ENCODE measurements at regions not wholly inside any gene's neighbourhood (a gene's known extent, or its start where the extent isn't known, plus 50 kb on each side); places are given as distances from the start of the nearest gene placed in this dataset.

DNA sequence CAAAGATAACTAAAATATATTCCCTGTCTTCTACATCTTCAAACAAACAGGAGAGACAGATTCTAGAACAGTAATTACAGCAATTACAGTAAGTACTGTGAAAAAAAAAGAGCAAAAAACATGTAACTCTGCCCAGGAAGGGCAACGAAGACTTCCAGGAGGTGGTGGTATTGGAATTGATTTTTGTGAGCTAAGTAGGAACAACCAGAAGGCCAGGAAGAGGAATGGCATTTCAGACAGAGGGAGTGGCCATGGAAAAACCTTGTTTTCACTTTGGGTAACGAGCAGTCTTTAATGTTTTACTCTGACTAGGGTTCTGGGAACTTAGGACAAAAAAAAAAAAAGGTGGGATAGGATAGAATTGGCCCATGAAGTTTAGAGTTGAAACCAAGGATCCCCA lies 196.3 kb upstream of the PLEKHG7 start:
- no peak for DNase-seq (ENCODE audit: low read depth)
- TF ChIP-seq, protein P1, sequence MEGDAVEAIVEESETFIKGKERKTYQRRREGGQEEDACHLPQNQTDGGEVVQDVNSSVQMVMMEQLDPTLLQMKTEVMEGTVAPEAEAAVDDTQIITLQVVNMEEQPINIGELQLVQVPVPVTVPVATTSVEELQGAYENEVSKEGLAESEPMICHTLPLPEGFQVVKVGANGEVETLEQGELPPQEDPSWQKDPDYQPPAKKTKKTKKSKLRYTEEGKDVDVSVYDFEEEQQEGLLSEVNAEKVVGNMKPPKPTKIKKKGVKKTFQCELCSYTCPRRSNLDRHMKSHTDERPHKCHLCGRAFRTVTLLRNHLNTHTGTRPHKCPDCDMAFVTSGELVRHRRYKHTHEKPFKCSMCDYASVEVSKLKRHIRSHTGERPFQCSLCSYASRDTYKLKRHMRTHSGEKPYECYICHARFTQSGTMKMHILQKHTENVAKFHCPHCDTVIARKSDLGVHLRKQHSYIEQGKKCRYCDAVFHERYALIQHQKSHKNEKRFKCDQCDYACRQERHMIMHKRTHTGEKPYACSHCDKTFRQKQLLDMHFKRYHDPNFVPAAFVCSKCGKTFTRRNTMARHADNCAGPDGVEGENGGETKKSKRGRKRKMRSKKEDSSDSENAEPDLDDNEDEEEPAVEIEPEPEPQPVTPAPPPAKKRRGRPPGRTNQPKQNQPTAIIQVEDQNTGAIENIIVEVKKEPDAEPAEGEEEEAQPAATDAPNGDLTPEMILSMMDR (IDR thresholded peaks at IDR 0.05; ENCODE audit: insufficient read depth, low read depth, low read length, missing control alignments), result no peak
- no peak overlapping the region for H3K4me3 ChIP-seq (ENCODE audit: low read length)

DNA sequence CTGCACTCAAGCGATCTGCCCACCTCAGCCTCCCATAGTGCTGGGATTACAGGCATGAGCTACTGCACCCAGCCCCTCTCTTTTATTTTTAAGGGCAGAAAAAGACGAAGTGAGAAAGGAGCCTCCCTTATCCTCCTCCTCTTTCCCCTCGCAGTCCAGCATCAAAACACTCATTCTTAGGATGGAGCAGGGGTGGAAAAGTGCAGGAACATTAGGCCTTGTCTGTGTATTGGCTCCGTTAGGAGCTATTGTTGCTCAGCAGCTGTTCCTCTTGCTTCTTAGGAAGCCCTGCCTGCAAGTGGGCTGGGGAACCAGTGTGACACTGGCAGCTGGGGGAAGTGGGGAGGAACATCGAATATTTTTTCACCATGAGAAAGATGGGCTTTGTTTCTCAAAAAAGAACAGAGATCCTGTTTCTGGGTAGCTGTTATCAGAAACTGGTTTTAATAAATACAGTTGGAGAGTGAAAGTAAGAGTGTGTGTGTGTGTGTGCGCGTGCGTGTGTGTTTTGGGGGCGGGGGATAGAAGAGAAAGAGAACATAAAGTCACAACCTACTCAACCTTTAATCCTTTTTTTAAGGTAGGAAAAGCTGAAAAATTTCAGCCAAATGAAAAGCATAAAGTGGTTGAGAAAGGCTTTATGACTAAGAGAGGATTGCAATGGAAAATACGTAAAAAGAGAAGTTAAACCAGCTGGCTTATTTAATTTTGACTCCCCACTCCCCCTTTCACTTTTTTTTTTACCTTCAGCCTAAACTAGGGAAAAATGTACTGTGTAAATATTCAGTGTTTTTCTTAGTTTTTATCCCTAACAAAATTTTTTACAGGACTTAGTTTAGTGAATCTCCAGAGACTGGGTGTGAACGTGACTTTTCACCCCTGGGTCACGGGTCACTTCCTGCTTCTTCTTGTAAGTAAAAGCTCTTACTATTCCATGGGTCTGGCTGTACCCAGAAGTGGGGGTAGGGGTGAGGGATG lies 197.2 kb upstream of the PLEKHG7 start:
- DNase-seq (ENCODE audit: low read depth), result no peak
- TF ChIP-seq, protein P1 (IDR thresholded peaks at IDR 0.05; ENCODE audit: insufficient read depth, low read depth, low read length, missing control alignments), result no peak
- no peak overlapping the region for H3K4me3 ChIP-seq (ENCODE audit: low read length)

DNA sequence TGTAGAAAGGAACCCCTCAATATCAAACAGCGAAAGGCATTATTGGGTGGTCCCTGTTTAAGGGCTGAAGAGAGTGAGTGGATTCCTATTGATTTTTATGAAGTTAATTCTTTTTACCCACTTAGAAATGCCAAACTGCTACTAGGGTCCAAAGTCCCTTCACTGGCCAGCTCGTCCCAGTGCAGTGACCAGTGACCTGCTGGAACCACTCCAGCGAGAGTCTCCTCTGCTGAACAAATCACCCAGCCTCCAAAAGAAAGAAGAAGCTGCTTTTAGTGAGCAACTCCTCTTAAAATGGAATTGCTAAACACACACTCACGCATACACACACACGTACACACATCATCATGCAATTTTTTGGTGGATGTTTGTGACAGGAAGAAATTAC lies 198.2 kb upstream of the PLEKHG7 start:
- no peak for DNase-seq (ENCODE audit: low read depth)

DNA sequence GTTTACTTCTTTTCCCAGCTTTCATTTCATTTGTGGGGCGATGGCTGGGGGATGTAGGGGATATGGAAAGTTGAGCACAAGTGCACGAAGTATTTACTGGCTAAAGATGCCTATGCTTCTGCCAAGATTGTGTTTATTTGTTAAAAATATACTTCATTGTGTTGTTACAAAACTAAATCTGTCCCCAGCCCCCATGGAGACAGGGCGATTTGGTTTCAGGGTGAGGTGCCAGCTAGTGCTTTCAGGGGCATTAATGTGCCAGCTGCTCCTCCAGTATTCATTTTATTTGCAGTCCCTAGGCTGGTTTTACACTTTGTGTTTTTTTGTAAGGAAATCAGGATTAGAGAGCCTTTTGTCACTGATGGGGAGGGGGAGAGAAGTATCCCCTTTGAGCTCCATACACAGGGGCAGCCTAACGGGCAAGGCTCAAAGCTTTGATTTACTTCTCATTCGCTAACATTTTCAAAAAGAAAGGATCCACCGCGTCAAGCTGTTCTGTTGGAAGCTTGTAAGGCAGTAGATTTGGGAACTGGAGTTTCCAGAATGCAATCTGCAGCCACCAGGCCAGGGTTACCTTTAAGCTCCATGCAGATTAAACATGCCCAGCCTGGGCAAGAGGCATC lies 198.7 kb upstream of the PLEKHG7 start:
- DNase-seq (ENCODE audit: low read depth), result no peak
- TF ChIP-seq, protein P1 (IDR thresholded peaks at IDR 0.05; ENCODE audit: insufficient read depth, low read depth, low read length, missing control alignments), result no peak
- no peak overlapping the region for H3K4me3 ChIP-seq (ENCODE audit: low read length)

More for the DNA sequence above, 198.2 kb upstream of the PLEKHG7 start:
- H3K4me3 ChIP-seq (ENCODE audit: low read length), result no peak overlapping the region
- TF ChIP-seq, protein P1 (IDR thresholded peaks at IDR 0.05; ENCODE audit: insufficient read depth, low read depth, low read length, missing control alignments), result no peak

DNA sequence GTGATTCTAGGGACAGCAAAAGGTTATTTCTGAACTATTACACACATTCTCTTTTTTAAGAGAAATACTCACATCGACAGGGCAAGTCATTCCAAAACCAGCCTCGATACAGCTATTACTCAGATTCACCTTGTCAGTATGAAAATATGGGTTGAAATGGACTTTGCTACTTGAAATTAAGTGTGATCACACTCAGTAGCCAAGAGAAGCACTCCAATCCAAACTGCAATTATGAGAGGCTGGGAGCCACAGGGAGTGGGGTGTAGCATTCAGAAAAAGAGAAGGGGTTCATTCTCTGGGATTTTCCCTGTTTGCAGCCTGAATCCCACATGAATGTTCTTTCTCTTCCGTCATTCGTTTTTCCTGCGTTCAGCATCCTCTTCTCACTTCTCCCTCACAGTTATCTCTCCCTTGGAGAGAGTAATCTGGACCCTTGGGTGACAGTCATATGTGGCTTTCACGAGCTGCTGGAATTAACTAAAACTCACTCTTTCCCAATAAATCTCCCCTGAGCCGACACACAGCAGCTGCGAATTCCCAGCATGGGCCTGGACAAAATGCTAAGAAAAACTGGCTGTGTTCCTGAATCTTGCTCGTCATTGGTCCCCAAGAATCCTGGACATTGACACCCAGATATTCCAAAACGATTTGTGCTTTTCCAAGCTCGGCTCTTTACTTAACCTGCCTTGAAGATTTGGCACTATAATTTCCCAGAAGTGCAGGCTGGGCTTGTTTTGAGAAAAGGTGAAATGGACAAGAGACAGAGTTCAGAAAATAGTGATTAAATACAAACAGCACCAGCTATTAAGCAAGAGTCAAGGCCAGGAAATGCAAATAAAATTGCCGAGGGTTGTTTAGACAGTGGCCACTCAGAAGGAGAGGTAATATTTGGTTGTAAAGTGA lies 199.5 kb upstream of the PLEKHG7 start:
- H3K4me3 ChIP-seq (ENCODE audit: low read length), result no peak overlapping the region
- TF ChIP-seq, protein P1 (IDR thresholded peaks at IDR 0.05; ENCODE audit: insufficient read depth, low read depth, low read length, missing control alignments), result no peak
- DNase-seq (ENCODE audit: low read depth), result no peak

DNA sequence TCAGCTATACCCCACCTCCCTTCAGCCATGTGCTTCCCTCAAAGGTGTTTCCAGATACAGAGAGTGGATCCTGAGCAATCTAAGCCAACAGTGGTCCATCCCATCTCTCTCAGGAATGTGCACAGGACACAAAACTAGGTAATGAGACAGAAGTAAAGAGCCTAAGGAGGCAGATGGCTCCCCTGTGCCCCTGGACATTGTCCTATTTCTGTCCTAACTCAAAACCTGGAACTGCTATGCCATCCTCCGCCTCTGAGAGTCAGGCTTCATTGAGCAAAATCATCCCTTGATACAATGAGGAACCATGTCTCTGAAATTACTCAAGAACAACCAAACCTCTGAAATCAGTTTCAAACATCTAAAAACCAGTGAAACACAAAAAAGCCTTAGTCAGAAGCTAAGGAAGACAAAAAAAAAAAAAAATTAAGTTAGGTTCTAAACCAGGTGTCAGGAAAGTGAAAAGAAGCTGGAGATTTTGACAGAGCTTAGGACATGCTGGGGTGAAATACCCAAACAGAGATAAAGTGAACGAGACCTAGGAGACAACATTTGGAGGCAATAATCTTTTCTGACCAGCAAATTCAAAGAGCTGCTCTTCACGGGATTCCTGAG lies 200.3 kb upstream of the PLEKHG7 start:
- TF ChIP-seq, protein P1 (IDR thresholded peaks at IDR 0.05; ENCODE audit: insufficient read depth, low read depth, low read length, missing control alignments), result peak; percentile 41
- H3K4me3 ChIP-seq (ENCODE audit: low read length), result no peak overlapping the region
- peak; percentile 19 for DNase-seq (ENCODE audit: low read depth)
